ENCODE measurements at regions not wholly inside any gene's neighbourhood (a gene's known extent, or its start where the extent isn't known, plus 50 kb on each side); places are given as distances from the start of the nearest gene placed in this dataset.

DNA sequence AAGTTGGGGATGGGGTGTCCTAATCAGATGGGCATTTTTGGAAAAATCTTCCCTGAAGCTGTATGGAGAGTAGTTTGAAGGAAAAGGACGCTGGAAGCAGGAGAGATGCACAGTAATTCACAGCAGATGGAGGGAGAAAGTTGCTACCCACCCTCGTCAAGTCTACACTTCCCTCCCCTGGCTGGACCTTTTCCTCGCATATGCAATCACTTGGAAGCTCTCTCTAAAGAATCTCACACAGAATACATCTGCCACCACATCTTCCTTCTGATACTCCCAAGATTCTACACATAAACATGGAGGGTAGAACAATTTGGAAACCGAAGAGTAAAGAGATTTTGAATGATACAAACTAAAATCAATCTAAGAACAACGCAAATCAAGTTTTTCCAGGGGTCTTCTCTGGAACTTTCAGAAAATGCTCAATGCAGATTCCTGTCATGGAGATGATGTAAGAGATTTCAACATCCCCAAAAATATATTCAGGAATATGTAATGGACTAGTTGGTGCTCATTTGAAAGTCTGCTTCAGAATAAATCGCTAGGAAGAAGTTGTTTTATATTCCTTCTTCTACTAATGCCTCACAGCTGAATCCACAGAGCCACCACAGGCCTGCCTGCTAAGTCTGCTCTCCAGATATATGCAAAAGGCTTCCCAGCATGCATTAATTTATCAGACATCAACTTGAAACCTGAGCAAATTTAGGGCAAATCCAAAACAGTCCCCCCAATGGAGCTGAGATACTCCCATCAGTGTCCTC lies 291.5 kb downstream of the LRATD1 start:
- no peak for DNase-seq

DNA sequence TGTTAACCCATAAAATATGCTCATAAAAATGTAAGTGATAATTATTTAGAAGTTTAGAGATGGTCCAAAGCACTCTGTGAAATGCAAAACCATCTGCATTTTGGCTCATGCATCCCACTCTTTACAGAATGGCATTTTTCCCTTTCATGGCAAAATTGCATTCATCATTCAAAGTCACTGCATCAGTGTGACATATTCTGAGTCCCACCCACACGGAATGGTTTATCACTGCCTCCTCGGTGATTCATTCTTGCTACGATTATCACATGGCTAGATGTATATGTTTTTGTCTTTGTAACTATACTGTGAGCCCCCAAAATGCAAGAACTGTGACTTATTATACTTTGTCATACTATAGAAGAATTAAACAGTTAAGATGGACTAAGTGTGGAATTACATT lies 293.0 kb downstream of the LRATD1 start:
- no peak for DNase-seq

DNA sequence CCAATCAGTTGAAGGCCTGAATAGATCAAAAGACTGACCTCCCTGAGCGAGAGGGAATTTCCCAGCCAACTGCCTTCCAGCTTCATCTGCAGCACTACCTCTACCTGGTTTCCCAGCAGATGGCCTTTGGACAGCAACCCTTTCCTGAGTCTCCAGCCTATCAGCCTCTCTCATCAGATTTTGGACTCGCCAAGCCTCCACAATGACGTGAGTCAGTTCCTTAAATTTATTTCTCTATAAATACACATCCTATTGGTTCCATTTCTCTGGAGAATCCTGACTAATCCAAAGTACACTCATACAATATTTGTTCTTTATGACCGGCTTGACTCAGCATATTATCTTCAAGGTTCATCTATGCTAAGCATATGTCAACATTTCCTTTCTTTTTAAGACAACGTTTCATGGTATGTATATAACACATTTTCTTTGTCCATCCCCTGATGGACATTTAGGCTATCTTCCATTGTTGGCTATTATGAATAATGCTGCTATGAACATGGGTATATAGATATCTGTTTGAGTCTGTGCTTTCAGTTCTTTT lies 294.6 kb downstream of the LRATD1 start:
- DNase-seq = no peak

DNA sequence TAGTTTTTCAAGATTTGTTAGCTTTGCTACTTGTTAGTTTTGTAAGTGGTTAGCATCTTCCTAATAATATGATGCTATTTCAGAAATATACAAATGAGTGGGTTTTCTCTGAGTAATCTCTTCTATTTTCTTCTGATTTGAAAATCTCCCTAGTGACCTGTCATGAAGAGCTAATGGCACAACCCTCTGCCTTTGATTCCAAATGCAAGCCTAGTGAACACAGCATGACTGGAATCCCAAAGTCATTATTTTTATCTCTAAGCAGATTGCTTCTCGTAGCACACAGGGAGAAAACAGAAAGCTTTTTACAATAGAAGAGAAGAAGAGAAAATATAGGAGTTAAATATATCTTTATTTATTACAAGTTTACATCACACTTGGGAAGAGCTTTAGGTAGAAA lies 295.5 kb downstream of the LRATD1 start:
- no peak for DNase-seq

DNA sequence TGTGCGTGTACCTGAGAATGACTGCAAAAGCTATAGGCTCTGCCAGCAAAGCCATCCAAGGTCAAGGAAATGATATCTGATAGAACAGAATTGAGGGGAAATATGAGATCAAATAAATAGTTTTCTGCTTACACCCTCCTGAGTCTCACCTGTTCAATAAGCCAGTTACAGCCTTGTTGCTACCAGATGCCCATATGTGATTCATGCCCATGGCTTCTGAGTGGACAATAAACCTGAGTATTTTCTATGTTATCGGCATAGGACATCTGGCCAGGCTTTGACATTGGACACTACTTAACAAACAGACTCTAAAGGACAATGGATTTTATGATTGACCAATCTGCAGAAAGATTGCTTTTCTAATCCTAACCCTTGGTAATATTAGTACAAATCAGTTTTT lies 297.9 kb downstream of the LRATD1 start:
- no peak for DNase-seq

DNA sequence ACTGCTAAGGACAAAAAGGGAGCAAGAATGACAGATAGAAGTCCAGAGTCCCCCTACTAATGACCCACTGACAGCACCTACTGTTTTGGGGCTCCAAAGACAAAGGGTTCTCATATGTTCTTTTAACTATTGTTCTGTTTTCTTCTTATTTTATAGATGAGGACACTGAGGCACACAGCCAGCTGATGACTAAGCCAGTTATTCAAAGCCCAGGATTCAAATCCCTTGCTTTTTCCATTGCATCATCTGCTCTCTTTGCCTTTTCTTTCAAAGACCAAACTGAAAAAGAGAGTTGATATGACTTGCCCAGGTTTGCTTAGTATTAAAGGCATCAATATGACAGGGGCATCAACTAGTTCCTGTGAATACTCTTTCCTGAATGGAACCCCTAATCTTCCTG lies 299.8 kb downstream of the LRATD1 start:
- DNase-seq = no peak

DNA sequence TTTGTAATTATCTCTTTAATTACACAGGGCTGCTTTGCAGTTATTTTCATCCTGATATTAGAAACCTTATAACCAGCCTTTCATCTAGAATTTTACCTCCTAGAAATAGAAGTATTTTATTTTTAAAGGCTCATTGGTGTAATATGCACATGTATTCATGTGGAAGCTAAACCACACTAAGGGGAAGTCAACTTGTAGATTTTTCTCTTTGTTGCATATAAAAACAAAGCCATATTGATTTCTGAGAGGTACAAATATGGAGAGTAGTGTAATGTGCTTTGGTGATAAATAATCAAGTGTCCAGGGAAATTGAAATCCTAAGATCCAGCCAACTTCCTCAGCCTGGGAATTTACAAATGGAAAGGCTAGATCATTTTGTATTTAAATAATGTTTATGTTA lies 301.2 kb downstream of the LRATD1 start:
- no peak for DNase-seq

DNA sequence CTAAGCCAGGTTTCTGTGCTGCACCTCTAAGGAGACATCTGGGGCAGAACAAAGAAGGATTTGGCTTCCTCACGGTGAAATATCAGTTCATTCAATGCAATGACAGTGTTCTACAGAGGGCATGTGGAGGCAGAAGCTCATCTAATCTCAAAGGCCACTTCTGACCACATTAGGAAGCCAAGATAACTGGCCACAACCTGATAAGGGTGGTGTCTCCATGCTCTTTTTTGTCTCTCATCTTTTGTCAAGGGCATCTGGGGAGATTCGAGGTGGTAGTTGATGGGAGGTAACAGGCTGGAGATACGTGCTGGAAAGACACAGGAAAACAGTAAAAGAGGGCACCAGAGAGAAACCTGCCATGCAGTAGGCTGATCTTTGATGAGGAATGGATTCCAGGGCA lies 303.9 kb downstream of the LRATD1 start:
- DNase-seq = no peak

DNA sequence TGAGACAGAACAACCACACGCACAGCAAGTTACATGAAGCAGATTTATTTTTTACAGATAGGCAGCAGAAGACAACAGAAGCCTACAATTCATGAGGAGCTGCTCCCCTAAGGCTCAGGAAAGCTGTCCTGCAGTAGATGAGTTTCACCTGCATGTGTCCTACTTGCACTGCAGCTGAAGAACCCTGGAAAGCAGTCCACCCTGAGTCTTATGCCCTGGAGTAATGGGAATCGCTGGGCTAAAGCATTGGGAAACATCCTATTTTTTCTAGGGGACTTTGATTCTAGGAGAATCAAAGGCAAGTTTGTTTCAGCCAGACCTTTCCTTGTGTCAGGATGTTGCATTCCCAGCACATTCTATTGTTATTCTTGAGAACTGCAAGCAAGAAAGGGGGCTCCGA lies 304.8 kb downstream of the LRATD1 start:
- DNase-seq = no peak

DNA sequence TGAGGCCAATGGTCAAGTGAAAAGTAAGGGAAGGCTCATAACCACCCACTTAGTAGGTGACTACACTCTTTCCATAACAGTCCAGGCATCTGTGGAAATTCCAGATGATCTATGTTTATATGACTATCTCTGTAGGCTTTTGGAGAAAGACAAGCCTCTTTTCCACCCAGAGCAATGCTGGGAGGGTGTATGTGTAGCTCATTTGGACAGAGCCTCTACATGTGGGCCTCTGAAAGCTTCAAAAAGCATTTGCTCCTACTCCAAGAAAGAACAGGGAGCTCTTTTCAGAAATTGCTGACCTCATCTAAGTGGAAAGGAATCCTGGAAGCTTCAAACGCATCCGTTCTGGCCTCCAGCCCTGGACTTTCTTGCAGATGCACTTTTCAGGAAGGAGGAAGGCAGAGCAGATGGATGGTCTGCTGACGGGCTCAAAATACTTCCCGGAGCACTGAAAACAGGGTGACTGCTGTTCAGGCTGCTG lies 308.7 kb downstream of the LRATD1 start:
- no peak for DNase-seq

DNA sequence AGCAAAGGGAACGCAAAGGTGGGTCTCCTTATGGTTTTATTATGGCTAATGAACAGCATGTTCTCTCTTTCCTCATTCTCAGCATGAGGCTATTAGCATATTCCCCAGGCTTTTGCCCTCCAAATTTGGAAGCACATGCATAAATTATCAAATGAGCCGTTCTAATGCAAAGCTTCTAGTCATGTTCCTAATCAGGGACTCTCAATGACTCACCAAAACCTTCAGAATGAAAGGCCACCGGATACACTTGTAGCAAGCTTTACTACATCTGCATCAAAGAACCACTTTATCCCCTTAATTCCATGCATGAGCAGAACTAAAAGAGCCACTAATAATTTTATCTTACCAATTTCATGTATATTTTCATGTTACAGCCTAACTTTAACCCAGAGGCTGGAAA lies 310.5 kb downstream of the LRATD1 start:
- DNase-seq = no peak

DNA sequence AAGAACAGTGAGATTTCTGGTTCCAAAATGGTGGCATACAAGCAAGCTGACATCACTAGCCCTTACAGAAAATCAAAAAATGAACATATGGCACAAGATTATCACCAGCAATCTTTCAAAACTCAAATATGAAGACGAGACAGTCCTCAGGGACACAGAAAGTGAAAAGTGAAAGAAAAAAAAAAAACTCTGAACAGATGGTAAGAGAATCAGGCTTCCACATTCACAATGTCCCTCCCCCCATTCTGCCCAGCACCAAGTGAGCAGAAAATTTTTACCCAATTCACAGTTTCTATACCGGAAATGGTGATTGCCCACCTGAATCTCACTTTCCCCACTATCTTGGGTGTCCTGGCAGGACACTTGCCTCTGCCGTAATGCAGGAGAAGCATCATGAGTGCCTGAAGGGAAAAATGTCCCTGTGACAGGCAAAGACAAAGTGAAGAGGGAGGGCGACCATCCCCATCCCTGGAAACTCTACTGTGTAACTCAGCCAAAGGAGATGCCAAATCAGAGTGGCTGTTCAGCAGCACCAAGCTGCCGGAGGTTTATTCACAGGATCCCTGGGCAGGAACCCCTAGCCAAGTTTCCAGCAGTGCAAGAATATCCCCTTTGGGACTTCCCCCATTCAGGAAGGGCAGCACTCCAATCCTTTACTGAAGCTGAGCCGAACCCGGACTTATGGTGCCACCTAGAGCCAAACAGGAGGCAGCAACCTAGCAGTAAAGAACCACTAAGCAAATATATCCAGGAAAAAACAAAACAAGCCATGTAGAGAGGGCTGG lies 312.2 kb downstream of the LRATD1 start:
- no peak for DNase-seq

DNA sequence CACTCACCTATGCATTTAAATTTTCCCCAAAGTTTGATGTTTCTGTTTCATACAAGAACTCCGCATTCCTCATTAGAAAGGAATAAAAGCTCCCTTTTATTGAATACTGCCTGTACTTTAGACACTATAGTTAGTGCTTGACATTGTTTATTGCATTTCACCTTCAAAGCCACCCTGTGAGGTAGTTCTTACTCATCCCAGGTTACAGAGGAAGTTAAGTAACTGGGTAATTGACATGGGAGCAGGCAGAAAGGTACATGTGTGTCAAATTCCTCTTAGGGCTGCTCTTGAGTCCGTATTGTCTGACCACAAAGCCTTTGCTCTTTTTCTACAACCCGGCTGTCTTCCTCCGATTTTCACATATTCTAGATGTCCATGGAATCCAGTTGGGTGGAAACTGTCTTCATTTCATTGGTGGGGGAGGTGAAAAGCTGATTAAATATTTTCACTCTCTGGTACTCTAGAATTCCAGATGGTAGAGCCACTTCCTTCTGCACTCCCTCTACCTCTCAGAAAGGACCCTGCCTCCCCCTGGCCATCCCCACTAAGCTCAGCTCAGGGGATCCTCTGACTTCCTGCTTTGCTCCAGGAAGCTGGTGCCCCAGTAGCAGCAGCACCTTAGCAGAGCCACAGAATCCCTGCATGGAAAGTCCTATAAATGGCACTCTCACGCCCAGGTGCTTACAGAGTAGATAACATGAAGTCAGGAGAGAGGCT lies 319.2 kb downstream of the LRATD1 start:
- DNase-seq = no peak

DNA sequence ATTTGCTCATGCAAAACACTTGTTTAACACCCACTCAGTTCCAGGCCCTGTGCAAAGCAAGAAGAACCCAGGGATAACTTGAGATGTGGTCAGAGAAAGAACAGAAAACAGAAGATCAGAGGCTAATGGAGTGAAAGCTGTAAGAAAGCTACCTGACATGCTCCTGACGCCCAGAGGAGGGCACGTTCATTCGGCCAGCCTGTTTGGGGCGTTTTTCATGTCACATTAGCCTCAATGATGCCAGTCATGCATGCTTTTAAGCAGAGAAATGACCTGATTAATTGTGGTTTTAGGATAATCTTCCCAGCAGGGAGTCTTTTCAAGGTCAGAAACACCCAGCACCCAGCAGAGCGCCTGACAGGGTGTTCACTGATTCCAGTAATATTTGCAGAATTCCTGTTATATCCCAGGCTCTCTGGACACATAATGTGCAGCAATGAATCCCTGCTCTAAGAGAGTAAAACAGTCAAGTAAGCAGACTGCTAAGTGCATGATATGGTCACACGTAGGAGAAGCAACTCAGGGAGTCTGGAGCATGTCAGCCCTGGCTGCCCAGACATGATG lies 320.0 kb downstream of the LRATD1 start:
- DNase-seq = no peak

DNA sequence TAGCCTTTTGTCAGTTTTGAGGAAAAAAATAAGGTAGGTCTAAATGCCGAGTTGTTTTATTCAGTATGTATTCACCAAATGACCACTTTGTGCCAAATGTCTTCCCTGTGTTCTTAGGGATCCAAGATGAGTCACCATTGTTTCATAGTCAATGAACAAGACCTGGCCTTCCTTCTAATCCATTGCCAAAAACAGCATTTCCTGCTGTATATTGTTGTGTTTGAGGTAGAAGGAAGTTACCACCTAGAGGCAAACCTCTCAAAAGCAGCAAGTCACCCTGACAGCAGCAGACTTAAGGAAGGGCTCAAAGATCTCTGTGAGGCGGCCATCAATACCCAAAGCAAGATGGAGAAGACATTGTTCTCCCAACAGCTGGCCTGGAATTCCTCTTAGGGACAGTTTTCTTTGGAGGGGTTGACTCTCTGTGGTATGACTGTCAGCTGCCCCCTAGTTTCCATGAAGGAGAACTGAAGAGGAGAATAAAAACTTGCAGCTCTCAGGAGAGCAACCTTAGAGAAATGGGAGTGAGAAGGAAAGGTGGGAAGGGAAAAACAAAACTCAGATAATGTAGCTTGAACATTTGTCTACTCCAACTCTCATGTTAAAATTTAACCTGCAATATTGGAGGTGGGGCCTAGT lies 328.3 kb downstream of the LRATD1 start:
- no peak for DNase-seq

DNA sequence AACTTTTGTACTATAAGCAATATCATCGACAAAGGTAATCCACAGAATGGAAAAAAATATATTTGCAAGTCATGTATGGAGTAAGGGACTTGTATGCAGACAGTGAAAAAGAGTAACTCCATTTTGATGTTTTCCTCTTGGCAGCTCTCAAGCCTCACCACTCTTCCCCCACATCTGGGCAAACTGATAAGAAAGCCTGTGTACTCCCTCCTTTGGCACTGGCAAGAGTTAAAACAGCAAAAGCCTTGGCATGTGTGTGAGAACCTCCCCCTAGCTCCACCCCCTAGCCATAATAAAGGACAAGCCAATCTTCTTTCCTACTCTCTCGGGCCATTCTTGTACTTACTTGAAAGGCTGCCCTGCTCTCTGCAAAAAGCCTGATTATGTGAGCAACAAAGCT lies 335.2 kb downstream of the LRATD1 start:
- no peak for DNase-seq

DNA sequence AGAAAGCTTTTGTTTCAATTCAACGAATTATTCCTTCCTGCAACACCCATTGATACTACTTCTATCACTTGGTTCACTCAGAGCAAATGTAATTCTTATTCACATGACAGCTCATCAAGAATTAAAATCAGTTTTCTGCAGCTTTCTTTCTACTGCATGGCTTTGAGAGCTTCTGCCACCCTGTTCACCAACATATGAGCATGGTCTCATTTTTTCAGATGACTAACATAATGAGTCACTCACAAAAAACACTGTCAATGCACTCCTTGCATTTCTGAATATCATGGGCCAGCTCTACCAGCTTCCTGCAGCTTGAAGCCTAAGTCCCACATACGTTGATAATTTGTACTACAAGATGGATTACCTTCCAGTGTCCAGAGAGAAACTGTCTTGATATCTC lies 342.9 kb downstream of the LRATD1 start:
- DNase-seq = no peak

DNA sequence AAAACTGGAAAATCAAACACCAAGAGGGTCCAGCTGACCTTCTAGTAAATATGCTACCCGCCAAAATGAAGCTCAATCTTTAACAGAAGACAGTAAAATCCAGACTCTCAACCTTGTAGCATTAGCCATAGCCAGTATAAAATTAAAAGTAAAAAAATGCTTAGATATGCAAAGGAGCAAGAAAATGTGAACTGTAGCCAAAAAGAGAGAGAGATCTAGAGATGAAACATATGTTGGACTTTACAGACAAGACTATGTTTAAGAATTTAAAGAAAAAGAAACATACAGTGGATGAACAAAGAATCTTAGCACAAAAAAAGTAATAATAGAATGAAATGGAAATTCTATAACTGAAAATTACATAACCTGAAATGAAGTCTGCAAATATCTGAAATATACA lies 344.5 kb downstream of the LRATD1 start:
- DNase-seq = no peak

DNA sequence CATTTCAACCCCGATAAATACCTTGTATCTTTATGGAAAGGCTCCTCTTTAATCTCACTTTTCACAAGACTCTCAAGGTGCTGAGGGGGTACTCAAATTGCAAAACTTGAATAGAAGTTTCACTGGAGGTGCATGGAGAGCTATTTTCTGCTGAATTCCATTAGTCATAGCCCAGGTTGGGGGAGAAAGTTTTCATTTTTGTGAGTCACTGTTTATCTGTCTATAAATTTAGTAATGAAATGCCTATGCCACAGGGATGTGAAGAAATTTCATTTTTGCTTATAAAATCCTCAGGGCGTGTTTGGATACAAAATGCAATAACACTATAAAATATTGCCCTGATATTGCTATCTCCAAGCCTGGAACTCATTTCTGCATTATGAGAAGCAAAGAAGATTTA lies 346.3 kb downstream of the LRATD1 start:
- DNase-seq = no peak

DNA sequence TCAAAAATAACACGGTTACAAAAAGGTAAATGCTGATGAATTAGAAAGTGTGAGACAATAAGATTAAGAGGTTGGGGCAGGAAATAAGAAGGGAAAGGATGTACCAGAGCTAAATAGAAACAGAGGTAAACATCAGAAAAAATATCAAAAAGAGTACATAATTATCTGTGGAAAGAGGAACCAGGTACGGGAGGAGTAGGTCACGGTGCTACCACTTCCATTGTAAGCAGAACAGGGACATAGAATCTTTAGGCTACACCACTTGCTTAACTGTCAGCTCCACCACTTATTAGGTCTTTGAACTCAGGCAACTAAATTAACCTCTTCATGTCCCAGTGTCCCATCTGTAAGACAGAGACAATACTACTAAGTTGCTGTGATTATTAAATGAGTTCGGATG lies 350.3 kb downstream of the LRATD1 start:
- DNase-seq = no peak

DNA sequence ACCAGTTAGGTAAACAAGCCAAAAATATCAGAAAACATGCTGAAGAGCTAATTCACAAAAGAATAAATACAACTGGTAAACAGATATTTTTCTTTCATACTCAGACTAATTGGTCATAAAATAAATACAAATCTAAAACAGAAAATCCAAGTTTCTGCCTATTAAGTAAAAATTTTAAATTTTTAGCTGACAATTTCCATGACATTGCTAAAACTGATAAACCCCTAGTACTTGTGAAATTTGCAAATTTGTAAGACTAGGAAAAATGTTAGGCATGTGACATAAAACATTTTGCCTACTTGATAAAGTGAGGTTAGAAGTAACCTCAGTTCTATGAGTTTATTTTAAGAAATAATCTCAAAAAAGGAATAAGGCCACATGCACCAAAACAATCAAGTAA lies 356.1 kb downstream of the LRATD1 start:
- DNase-seq = no peak

DNA sequence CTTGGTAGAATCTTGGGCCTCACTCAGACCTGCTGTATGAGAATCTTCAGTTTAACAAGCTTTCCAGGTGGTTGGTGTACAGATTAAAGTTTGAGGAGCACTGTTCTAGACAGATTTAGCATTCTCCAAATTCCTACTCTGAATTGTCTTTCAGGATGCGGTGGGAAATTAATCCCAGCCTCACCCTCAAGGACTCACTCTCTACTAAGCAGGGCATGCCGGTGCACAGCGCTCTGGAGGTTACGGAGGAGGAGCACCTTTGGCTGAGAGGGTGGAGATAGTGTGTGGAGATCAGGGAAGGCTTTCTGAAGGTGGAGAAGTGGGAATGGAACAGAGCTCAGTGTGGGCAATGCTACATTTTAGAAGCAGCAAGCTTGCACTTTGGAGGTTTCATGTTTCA lies 359.2 kb downstream of the LRATD1 start:
- no peak for DNase-seq

DNA sequence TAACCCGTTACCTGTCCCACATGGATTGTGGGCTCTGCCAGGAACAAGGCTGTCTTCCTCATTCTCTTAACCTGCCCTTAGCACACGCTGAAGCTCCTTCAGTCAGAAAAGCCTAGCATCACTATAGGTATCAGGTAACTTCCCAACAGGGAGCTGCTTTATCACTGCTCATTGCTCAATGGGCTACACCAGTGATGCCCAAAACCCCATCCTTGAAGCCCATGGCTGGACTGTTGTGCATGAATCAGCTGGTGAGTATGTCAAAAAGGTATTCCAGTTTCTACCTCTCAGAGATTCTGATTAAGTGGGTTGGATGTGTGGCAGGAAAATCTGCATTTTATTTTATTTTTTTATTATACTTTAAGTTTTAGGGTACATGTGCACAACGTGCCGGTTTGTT lies 362.2 kb downstream of the LRATD1 start:
- no peak for DNase-seq

Data from stimulated activated CD4-positive, alpha-beta T cell treated with anti-CD3 and anti-CD28 coated beads, Interleukin-2, amount 100 ng/mL, for 48 hours (primary cell).